Thymus (tissue), 11 donors: ENCODE measurements at regions not wholly inside any gene's neighbourhood (a gene's known extent, or its start where the extent isn't known, plus 50 kb on each side); places are given as distances from the start of the nearest gene placed in this dataset.

ENCODE experiments used
- DNase-seq, 9 donors: peaks; one replicate each; pipeline ENCODE4 v3.0.0-alpha.2; 2013; ENCODE audit warnings: low spot score in 9 of 9, low read depth in 6 of 9, missing footprints in 1 of 9
- H3K27ac ChIP-seq, 2 donors: one replicate each; pipeline ENCODE4 v1.5.1; 2013; ENCODE audit warnings: control low read depth in 1 of 2, low read depth in 1 of 2, low read length in 1 of 2, mild to moderate bottlenecking in 1 of 2, moderate library complexity in 1 of 2
- H3K27me3 ChIP-seq, 2 donors: one replicate each; pipeline ENCODE4 v1.5.1; 2013; ENCODE audit warnings: low read length in 1 of 2; ENCODE audit not compliant: control insufficient read depth in 2 of 2, insufficient read depth in 1 of 2
- H3K36me3 ChIP-seq, 2 donors: one replicate each; pipeline ENCODE4 v1.5.1; 2013; ENCODE audit warnings: low read length in 1 of 2, mild to moderate bottlenecking in 1 of 2, moderate library complexity in 1 of 2; ENCODE audit not compliant: control insufficient read depth in 2 of 2, insufficient read depth in 2 of 2
- H3K4me1 ChIP-seq, 2 donors: one replicate each; pipeline ENCODE4 v1.5.1; 2013; ENCODE audit warnings: low read length in 2 of 2; ENCODE audit not compliant: control insufficient read depth in 2 of 2, insufficient read depth in 2 of 2
- H3K4me3 ChIP-seq, 2 donors: one replicate each; pipeline ENCODE4 v1.5.1; 2013; ENCODE audit warnings: low read length in 2 of 2, control low read depth in 1 of 2, mild to moderate bottlenecking in 1 of 2
- H3K9me3 ChIP-seq, 2 donors: one replicate each; pipeline ENCODE4 v1.5.1; 2013; ENCODE audit warnings: low read length in 1 of 2, mild to moderate bottlenecking in 1 of 2; ENCODE audit not compliant: control insufficient read depth in 2 of 2, insufficient read depth in 1 of 2
- WGBS: extraction: QIAGEN DNeasy Blood & Tissue Kit; methylation state at CpG from one replicate; pipeline ENCODE4 v1.1.7; 2013; 5-methylcytosine and 5-hydroxymethylcytosine counted together
- donor health status: healthy.

DNA sequence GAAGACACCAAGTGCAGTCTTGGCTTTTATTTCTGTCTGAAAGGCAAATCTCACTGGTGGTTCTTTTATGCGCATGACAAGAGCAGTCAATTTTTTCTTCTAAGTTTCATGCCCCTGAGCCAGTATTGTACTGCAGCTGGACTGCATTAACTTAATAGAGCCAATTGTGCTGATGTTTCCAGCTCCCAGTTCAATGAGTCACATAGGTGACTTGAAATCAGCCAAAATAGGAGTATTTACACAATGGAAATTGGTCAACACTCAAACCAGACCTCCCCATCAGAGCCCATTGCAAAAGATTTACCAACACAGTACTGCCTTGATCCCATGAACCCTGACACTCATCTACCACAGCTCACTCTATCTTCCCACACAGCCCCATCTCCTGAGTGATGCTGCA lies 100.3 kb upstream of the GUCY1A1 start:
- Histone ChIP-seq H3K27ac (no peak overlapping the region), H3K36me3 (no peaks in the 10 kb centered on the region), H3K4me1 (no peaks in the 10 kb centered on the region), H3K4me3 (no peak overlapping the region), H3K27me3 (no peaks in the 10 kb centered on the region), H3K9me3 (no peaks in the 10 kb centered on the region)
- 100% methylated on average over 1 of the region's 1 CpG for WGBS
- DNase-seq: no peak

DNA sequence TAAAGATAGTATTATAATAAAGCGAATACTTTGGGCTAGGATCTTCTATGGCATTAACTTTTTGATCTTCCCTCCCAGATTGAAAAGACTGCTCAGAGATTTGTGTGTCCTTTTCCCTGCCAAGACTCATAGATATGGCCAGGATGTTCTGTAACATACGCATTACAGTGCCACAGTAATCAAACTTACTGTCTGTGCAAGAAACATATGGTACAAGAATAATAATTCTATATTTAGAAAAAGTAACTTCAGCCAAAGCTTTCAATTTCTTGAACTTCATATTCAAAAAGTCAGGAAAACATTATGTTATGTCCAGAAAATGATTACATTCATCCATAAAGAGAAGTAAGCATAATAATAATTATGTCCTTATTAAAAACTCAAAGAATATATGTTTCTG lies 100.9 kb upstream of the GUCY1A1 start:
- Histone ChIP-seq H3K27ac (no peak overlapping the region), H3K9me3 (no peaks in the 10 kb centered on the region), H3K27me3 (no peaks in the 10 kb centered on the region), H3K4me3 (no peak overlapping the region), H3K36me3 (no peaks in the 10 kb centered on the region), H3K4me1 (no peaks in the 10 kb centered on the region)
- 98% methylated on average over 2 of the region's 2 CpGs for WGBS
- no peak for DNase-seq

DNA sequence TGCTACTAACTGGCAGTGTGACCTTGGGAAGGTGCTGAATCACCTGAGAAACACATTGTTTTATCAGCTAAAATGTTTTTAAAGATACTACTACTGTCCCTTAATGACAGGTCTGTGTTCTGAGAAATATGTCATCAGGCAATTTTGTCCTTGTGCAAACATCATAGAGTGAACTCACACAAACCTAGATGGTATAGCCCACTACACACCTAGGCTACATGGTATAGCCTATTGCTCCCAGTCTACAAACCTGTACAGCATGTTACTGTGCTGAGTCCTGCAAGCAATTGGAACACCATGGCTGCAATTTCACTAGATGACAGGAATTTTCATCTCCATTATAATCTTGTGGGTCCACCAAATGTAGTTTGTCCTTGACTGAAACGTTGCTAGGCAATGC lies 101.3 kb upstream of the GUCY1A1 start:
- Histone ChIP-seq H3K4me3 (no peak overlapping the region), H3K27ac (no peak overlapping the region), H3K27me3 (no peaks in the 10 kb centered on the region), H3K36me3 (no peaks in the 10 kb centered on the region), H3K9me3 (no peaks in the 10 kb centered on the region), H3K4me1 (no peaks in the 10 kb centered on the region)
- 95% methylated on average over 1 of the region's 1 CpG for WGBS
- no peak for DNase-seq

DNA sequence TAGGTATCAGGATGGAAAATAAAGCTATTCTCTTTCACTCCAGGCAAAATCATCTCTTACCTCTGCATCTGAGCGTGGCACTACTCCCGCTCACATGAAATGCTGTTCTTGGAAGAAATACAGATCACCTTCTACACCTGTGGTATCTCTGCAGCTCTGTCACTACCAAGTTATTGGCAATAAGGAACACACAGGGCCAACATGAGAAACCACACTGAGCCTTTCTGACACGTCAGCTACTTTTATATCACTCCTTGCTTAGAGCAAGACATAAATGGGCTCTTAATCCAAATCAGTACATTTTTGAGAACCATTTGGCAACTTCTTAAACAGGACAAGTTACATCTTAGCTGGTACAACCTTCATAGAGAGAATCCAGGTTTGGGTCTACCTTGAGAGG lies 101.8 kb upstream of the GUCY1A1 start:
- no peak for DNase-seq
- no peaks in the 10 kb centered on the region for H3K36me3 ChIP-seq
- no peak overlapping the region for H3K27ac ChIP-seq
- no peak overlapping the region for H3K4me3 ChIP-seq
- H3K4me1 ChIP-seq: no peaks in the 10 kb centered on the region
- 94% methylated on average over 3 of the region's 3 CpGs for WGBS
- no peaks in the 10 kb centered on the region for H3K9me3 ChIP-seq
- H3K27me3 ChIP-seq: no peaks in the 10 kb centered on the region

DNA sequence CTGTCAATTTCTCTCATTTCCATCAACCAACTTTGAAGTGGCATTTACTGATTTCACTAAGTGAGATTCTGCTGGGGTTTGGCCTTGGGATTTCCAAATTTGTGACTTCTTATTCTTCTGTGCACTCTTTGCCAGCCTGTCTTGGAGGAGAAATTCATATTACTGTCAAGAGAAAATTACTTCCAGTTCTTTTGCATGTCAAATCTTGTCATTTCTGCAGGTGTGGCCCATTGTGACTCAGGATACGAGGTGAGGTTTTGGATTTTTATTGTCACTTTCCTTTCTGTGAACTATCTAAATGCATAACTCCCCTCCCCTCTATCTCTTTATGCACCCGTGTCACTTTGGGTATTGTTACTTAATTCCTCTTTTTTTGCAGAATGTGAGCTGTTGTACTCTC lies 102.6 kb upstream of the GUCY1A1 start:
- 36% methylated on average over 2 of the region's 2 CpGs for WGBS

DNA sequence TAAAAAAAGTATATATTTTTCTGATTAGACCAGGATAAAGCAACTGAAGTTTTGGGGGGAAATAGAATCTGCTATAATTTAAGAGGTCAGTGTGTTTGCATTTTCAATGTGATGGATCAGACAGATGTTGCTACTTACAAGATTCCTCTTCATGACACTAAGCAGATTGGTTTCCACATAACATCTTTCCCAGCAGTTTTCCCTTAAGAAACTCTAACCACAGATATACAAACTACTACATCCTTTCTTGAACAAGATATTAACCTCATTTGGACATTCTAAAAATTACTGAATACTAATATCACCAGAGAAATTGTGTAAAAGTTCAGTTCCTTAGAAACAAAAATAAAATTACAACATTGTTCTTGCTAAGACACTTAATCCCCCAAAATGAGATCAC lies 106.7 kb upstream of the GUCY1A1 start:
- H3K27me3 ChIP-seq: no peaks in the 10 kb centered on the region
- no peak overlapping the region for H3K27ac ChIP-seq
- H3K4me3 ChIP-seq: no peak overlapping the region
- no peaks in the 10 kb centered on the region for H3K9me3 ChIP-seq
- H3K36me3 ChIP-seq: no peaks in the 10 kb centered on the region
- H3K4me1 ChIP-seq: no peaks in the 10 kb centered on the region
- no peak for DNase-seq

More for the DNA sequence above, 102.6 kb upstream of the GUCY1A1 start:
- Histone ChIP-seq H3K4me3 (no peak overlapping the region), H3K4me1 (no peaks in the 10 kb centered on the region), H3K36me3 (no peaks in the 10 kb centered on the region), H3K27me3 (no peaks in the 10 kb centered on the region), H3K27ac (no peak overlapping the region), H3K9me3 (no peaks in the 10 kb centered on the region)
- DNase-seq: no peak

DNA sequence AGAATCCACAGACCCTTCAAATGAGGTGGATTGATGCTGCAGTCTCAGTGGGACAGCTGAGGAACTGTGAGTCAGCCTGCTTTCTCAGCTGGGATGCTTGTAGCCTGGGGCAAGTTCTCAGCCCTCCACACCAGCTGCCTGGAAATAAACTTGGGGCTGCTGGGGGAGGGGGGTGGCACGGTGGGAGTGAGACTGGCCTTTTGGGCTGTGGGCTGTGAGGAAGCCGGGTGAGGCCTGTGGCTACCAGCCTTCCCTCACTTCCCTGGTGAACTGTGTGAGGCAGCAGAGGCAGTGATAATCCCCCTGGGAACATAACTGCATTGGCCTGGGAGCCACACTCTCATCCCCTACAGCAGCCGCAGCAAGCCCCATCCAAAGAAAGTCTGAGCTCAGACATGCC lies 114.5 kb upstream of the GUCY1A1 start:
- Histone ChIP-seq H3K27ac (no peak overlapping the region), H3K27me3 (no peaks in the 10 kb centered on the region), H3K36me3 (no peaks in the 10 kb centered on the region), H3K4me3 (no peak overlapping the region), H3K4me1 (no peaks in the 10 kb centered on the region), H3K9me3 (no peaks in the 10 kb centered on the region)
- WGBS: 92% methylated on average over 3 of the region's 3 CpGs
- no peak for DNase-seq

DNA sequence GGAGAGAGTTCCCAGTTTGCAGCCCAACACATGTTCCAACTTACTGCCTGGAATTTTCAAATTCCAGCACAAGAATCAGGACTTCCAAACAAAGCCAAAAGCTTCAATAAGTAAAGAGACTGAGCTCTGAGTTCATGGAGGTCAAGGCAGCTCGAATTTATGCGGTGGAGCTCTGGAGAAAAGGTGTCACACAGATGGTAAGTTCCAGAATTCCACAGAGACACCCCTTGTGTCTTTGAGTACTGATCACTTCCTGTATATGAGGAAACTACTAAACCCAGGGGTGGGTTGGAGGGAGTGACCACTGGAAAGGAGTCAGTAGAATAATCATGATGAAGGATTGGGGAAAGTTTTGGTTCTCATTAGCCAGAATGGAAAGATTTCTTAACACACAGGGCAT lies 118.5 kb upstream of the GUCY1A1 start:
- Histone ChIP-seq H3K36me3 (no peaks in the 10 kb centered on the region), H3K4me3 (no peak overlapping the region), H3K27me3 (no peaks in the 10 kb centered on the region), H3K9me3 (peaks cover 0 to 7% of the 10 kb centered on the region in 2 donors), H3K27ac (no peak overlapping the region), H3K4me1 (no peaks in the 10 kb centered on the region)
- 98% methylated on average over 2 of the region's 2 CpGs for WGBS
- DNase-seq: no peak

DNA sequence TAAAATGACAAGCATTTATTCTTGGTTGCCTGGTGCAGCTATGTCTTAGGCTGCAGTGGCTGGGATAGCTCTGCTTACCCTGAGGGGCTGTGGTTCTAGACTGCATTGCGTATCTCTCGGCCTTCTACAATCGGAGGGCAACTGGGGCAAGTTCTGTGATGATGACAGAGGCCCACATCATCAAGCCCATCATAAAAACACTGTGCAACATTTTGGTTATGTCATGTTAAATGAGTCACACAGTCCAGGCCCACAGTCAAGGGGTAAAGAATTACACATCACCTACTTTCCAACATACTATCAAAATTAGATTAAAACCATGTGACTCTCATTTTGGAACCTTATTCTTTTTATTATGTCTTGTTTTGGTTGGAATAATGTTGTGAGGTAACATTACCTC lies 120.2 kb upstream of the GUCY1A1 start:
- H3K36me3 ChIP-seq: no peaks in the 10 kb centered on the region
- DNase-seq: no peak
- H3K9me3 ChIP-seq: peaks cover 0 to 7% of the 10 kb centered on the region in 2 donors
- H3K27ac ChIP-seq: no peak overlapping the region
- H3K4me3 ChIP-seq: no peak overlapping the region
- WGBS: 98% methylated on average over 3 of the region's 3 CpGs
- no peaks in the 10 kb centered on the region for H3K27me3 ChIP-seq
- H3K4me1 ChIP-seq: no peaks in the 10 kb centered on the region

DNA sequence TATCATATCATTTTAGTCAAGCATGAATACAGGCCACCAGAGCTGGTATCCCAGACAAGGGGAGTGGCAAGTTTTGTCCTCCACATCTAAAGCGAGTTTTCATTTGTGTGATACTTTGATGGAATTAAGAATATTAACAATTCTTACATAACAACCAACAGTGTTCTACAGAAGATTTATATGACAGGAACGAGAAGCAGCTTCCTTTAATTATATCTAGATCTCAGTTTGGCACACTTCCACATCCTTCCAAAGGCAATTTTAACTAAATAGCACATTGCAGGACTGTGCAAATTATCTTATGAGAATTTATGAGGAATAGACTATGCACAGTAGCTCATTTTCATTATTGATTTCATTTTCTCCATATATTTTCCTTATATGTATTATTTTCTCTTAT lies 121.2 kb upstream of the GUCY1A1 start:
- WGBS: 79% methylated on average over 2 of the region's 2 CpGs

More for the DNA sequence above, 121.2 kb upstream of the GUCY1A1 start:
- DNase-seq: no peak
- no peaks in the 10 kb centered on the region for H3K36me3 ChIP-seq
- no peak overlapping the region for H3K4me3 ChIP-seq
- H3K4me1 ChIP-seq: no peaks in the 10 kb centered on the region
- H3K9me3 ChIP-seq: peaks cover 0 to 7% of the 10 kb centered on the region in 2 donors
- H3K27me3 ChIP-seq: no peaks in the 10 kb centered on the region
- no peak overlapping the region for H3K27ac ChIP-seq
